HL-60 (cell line): ENCODE measurements at regions not wholly inside any gene's neighbourhood (a gene's known extent, or its start where the extent isn't known, plus 50 kb on each side); places are given as distances from the start of the nearest gene placed in this dataset.

Source experiments
- DNase-seq, 2 experiments: peaks; one replicate each; pipeline ENCODE4 v3.0.0-alpha.2; 2010 to 2020; ENCODE audit warnings: low read depth in 1 of 2, low spot score in 1 of 2
- H3K27ac ChIP-seq: fragments of 250-450 bp; sonication (Bioruptor Pico); replicated peaks from 2 replicates; pipeline ENCODE4 v1.5.1; 2020; ENCODE audit warnings: mild to moderate bottlenecking, moderate library complexity
- H3K27me3 ChIP-seq: fragments of 250-450 bp; sonication (Bioruptor Pico); 2 replicates; pipeline ENCODE4 v1.5.1; 2021; ENCODE audit warnings: mild to moderate bottlenecking, moderate library complexity; ENCODE audit not compliant: insufficient read depth, poor library complexity, severe bottlenecking
- H3K4me3 ChIP-seq: replicated peaks from 2 replicates; pipeline ENCODE4 v1.5.1; 2011; ENCODE audit warnings: mild to moderate bottlenecking, control low read depth, low read length; ENCODE audit not compliant: insufficient read depth
- GABPA ChIP-seq: IDR thresholded peaks from 2 replicates; pipeline ENCODE4 v1.6.1; 2012; ENCODE audit warnings: low read depth
- POLR2AphosphoS5 ChIP-seq: IDR thresholded peaks from 2 replicates; pipeline ENCODE4 v1.6.1; 2012; ENCODE audit warnings: low read depth
- SPI1 ChIP-seq: IDR thresholded peaks from 2 replicates; pipeline ENCODE4 v1.6.1; 2012; ENCODE audit warnings: low read depth, mild to moderate bottlenecking, borderline replicate concordance
- TF ChIP-seq, protein P1 (sequence below): IDR thresholded peaks from 2 replicates; pipeline ENCODE4 v1.6.1; 2012; ENCODE audit warnings: low read depth; ENCODE audit not compliant: insufficient replicate concordance
- TF ChIP-seq, protein P2 (sequence below): IDR thresholded peaks from one replicate; pipeline ENCODE4 v1.5.1; 2011; ENCODE audit warnings: low read length, control low read depth, inconsistent platforms; ENCODE audit not compliant: insufficient read depth

DNA sequence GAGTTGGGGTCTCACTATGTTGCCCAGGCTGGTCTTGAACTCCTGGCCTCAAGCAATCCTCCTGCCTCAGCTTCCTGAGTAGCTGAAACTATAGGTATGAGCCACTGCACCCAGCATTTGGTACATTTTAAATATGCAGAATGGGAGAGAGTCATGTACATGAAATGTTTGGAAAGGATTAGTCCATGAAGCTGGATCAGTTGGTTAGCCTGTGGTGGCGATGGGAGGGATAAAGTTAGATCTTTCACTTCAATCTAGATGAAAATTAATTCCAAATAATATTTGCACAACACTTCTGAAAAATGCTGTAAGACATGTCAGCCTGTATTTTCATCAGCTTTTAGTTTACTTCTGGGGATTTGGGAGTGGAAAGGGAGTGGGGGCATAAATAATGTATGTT, 188.9 kb downstream of the HUNK start:
- H3K27me3 ChIP-seq = no peaks in the 10 kb centered on the region
- DNase-seq = no peak
- H3K27ac ChIP-seq = no peak overlapping the region
- no peak overlapping the region for H3K4me3 ChIP-seq
- TF ChIP-seq POLR2AphosphoS5 = no peak
- no peak for TF ChIP-seq SPI1
- TF ChIP-seq, protein P1, sequence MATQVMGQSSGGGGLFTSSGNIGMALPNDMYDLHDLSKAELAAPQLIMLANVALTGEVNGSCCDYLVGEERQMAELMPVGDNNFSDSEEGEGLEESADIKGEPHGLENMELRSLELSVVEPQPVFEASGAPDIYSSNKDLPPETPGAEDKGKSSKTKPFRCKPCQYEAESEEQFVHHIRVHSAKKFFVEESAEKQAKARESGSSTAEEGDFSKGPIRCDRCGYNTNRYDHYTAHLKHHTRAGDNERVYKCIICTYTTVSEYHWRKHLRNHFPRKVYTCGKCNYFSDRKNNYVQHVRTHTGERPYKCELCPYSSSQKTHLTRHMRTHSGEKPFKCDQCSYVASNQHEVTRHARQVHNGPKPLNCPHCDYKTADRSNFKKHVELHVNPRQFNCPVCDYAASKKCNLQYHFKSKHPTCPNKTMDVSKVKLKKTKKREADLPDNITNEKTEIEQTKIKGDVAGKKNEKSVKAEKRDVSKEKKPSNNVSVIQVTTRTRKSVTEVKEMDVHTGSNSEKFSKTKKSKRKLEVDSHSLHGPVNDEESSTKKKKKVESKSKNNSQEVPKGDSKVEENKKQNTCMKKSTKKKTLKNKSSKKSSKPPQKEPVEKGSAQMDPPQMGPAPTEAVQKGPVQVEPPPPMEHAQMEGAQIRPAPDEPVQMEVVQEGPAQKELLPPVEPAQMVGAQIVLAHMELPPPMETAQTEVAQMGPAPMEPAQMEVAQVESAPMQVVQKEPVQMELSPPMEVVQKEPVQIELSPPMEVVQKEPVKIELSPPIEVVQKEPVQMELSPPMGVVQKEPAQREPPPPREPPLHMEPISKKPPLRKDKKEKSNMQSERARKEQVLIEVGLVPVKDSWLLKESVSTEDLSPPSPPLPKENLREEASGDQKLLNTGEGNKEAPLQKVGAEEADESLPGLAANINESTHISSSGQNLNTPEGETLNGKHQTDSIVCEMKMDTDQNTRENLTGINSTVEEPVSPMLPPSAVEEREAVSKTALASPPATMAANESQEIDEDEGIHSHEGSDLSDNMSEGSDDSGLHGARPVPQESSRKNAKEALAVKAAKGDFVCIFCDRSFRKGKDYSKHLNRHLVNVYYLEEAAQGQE = no peak
- TF ChIP-seq, protein P2, sequence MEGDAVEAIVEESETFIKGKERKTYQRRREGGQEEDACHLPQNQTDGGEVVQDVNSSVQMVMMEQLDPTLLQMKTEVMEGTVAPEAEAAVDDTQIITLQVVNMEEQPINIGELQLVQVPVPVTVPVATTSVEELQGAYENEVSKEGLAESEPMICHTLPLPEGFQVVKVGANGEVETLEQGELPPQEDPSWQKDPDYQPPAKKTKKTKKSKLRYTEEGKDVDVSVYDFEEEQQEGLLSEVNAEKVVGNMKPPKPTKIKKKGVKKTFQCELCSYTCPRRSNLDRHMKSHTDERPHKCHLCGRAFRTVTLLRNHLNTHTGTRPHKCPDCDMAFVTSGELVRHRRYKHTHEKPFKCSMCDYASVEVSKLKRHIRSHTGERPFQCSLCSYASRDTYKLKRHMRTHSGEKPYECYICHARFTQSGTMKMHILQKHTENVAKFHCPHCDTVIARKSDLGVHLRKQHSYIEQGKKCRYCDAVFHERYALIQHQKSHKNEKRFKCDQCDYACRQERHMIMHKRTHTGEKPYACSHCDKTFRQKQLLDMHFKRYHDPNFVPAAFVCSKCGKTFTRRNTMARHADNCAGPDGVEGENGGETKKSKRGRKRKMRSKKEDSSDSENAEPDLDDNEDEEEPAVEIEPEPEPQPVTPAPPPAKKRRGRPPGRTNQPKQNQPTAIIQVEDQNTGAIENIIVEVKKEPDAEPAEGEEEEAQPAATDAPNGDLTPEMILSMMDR = no peak
- no peak for TF ChIP-seq GABPA

DNA sequence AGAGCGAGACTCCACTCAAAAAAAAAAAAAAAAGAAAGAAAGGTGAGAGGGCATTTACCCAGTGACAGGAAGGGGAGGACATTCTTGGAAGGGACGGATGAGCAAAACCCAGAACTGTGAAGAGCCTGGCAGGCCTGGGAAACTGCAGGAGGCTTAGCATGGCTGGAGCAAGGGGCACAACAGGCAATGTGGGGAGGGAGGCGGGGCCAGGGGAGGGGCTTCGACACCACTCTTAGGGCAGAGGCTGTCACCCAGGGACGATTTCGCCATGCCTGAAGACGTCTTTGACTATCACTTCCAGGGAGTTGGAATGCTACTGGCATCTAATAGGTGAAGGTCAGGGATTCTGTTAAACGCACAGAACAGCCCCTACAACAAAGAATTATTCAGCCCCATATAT, 184.0 kb downstream of the HUNK start:
- Histone ChIP-seq H3K4me3 (no peak overlapping the region), H3K27me3 (no peaks in the 10 kb centered on the region), H3K27ac (no peak overlapping the region)
- no peak for DNase-seq
- TF ChIP-seq, protein P2 = no peak
- TF ChIP-seq, protein P1 = no peak
- TF ChIP-seq POLR2AphosphoS5 (no peak), GABPA (no peak), SPI1 (no peak)

- TF ChIP-seq GABPA (no peak), POLR2AphosphoS5 (no peak), SPI1 (no peak)
- TF ChIP-seq, protein P1 = no peak
- TF ChIP-seq, protein P2 = no peak
- H3K27me3 ChIP-seq = no peaks in the 10 kb centered on the region
- H3K4me3 ChIP-seq = no peak overlapping the region
- no peak for DNase-seq
- no peak overlapping the region for H3K27ac ChIP-seq
These were observed 182.5 kb downstream of the HUNK start for GRCh38 chr21:32055305-32055704.
